Bronchial epithelial cell (primary cell): ENCODE measurements at regions not wholly inside any gene's neighbourhood (a gene's known extent, or its start where the extent isn't known, plus 50 kb on each side); places are given as distances from the start of the nearest gene placed in this dataset.

ENCODE experiments used
- DNase-seq: peaks from one replicate; pipeline ENCODE4 v3.0.0-alpha.2; 2010; ENCODE audit warnings: low read depth
- FAIRE-seq: peaks from 2 replicates; lab custom pipeline; 2011; peaks lifted over from hg19 to GRCh38; lab: Jason Lieb, UNC
- H3K27me3 ChIP-seq: 2 replicates; pipeline ENCODE4 v1.5.1; 2011; ENCODE audit warnings: low read length; ENCODE audit not compliant: control insufficient read depth, insufficient read depth
- H3K36me3 ChIP-seq: 2 replicates; pipeline ENCODE4 v1.5.1; 2011; ENCODE audit warnings: low read length; ENCODE audit not compliant: control insufficient read depth, insufficient read depth
- H3K4me3 ChIP-seq: 2 replicates; pipeline ENCODE4 v1.5.1; 2011; ENCODE audit warnings: mild to moderate bottlenecking, low read depth, low read length, control low read depth
- TF ChIP-seq, protein P1 (sequence below): IDR thresholded peaks from 2 replicates; pipeline ENCODE4 v1.5.1; 2011; ENCODE audit warnings: mild to moderate bottlenecking, moderate library complexity, low read length, control low read depth, inconsistent platforms; ENCODE audit not compliant: insufficient read depth, severe bottlenecking

GRCh38 chr20:53879048-53879684 lies 191.2 kb downstream of the BCAS1 start:
- DNase-seq (no peak), FAIRE-seq (no peak)

DNA sequence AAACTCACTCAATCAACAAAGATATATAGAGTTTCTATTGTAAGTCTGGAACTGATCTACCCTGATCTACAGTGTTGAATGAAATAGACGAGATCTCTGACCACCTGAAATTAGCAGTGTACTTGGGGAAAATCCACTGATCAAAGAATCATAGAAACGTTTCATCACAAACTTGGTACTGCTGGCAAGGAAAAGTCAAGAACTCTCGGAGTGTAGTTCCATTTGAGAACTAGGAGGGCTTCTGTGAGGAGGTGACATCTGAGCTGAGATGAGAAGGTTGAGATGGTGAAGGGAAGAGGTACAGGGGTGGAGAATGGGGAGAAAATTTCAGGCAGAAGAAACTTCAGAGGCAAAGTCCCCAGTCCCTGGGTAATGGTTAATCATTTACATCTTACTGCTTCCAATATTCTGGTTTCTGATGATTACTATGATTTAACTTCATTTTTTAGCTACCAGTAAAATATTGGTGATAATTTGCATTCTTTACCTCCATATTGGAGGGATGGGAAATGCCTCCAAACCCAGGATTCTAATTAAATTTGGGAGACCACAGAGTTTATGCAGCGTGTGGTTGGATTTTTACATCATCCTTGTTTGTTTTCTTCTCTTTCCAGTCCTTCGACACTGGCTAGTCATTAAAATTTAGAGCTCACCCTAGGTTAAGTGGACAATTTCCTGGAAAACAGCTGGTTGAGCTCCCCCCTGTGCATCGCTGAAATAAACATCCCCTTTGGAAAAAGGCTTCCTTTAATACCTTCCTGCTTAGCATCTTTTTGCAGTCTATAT lies 191.9 kb downstream of the BCAS1 start:
- Histone ChIP-seq H3K4me3 (no peak overlapping the region), H3K36me3 (no peaks in the 10 kb centered on the region), H3K27me3 (no peaks in the 10 kb centered on the region)
- no peak for FAIRE-seq
- DNase-seq = no peak
- TF ChIP-seq, protein P1, sequence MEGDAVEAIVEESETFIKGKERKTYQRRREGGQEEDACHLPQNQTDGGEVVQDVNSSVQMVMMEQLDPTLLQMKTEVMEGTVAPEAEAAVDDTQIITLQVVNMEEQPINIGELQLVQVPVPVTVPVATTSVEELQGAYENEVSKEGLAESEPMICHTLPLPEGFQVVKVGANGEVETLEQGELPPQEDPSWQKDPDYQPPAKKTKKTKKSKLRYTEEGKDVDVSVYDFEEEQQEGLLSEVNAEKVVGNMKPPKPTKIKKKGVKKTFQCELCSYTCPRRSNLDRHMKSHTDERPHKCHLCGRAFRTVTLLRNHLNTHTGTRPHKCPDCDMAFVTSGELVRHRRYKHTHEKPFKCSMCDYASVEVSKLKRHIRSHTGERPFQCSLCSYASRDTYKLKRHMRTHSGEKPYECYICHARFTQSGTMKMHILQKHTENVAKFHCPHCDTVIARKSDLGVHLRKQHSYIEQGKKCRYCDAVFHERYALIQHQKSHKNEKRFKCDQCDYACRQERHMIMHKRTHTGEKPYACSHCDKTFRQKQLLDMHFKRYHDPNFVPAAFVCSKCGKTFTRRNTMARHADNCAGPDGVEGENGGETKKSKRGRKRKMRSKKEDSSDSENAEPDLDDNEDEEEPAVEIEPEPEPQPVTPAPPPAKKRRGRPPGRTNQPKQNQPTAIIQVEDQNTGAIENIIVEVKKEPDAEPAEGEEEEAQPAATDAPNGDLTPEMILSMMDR = no peak

More at GRCh38 chr20:53879048-53879684, 191.2 kb downstream of the BCAS1 start:
- no peaks in the 10 kb centered on the region for H3K27me3 ChIP-seq
- H3K4me3 ChIP-seq = no peak overlapping the region
- no peaks in the 10 kb centered on the region for H3K36me3 ChIP-seq
- TF ChIP-seq, protein P1 = no peak

DNA sequence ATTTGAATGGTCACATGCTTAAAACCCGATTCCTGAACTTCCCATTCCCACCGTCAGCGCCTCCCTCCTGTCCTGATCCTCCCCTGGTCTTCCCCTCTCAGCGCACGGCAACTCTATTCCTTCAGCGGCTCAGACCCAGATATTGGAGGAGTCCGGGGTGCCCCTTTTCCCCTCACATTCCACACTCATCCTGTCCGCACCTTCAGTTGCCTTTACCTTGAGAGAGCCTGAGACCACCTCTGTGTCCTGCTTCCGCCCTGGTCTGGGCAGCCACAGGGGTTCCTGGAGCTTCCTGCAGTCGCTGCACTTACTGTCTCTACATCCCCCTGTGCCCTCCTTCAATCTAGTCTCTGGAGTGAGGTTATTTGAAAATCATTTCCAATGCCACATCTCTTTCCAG lies 193.4 kb downstream of the BCAS1 start:
- TF ChIP-seq, protein P1 = no peak
- no peak overlapping the region for H3K4me3 ChIP-seq
- H3K36me3 ChIP-seq = no peaks in the 10 kb centered on the region
- FAIRE-seq (no peak), DNase-seq (no peak)
- no peaks in the 10 kb centered on the region for H3K27me3 ChIP-seq

GRCh38 chr20:53876470-53876869 lies 193.9 kb downstream of the BCAS1 start:
- no peak overlapping the region for H3K4me3 ChIP-seq
- H3K36me3 ChIP-seq = no peaks in the 10 kb centered on the region
- FAIRE-seq (no peak), DNase-seq (no peak)
- TF ChIP-seq, protein P1 = no peak
- no peaks in the 10 kb centered on the region for H3K27me3 ChIP-seq

DNA sequence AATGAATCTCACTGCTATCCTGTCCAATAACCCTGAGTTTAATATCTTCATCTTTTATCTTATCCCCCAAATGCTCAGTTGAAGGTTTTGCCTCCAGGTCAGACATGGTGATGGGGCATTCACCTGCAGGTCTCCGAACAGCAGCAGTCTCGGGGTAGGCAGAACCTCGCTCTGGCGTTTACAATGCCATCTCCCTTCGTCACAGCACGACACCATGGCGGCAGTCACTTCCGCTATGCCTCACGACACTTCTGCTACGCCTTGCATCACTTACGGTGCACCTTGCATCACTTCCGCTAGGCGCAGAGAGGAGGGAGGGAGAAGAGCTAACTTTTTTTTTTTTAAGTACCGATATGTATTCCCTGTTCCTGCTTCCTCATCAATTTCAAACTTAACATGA lies 194.9 kb downstream of the BCAS1 start:
- DNase-seq = no peak
- no peaks in the 10 kb centered on the region for H3K27me3 ChIP-seq
- H3K36me3 ChIP-seq = no peaks in the 10 kb centered on the region
- no peak overlapping the region for H3K4me3 ChIP-seq
- FAIRE-seq = no peak
- TF ChIP-seq, protein P1 = no peak

- Histone ChIP-seq H3K27me3 (no peaks in the 10 kb centered on the region), H3K4me3 (no peak overlapping the region), H3K36me3 (no peaks in the 10 kb centered on the region)
- DNase-seq (no peak), FAIRE-seq (no peak)
- TF ChIP-seq, protein P1 = no peak
Measured at GRCh38 chr20:53874706-53875105, 195.7 kb downstream of the BCAS1 start.
